Panc1 (cell line): ENCODE measurements at regions not wholly inside any gene's neighbourhood (a gene's known extent, or its start where the extent isn't known, plus 50 kb on each side); places are given as distances from the start of the nearest gene placed in this dataset.

Experiments
- ATAC-seq: fragments of 200-7000 bp; cut with Tn5 transposase; 2 replicates; pipeline ENCODE4 v1.9.1; 2020; ENCODE audit warnings: mild to moderate bottlenecking, moderate library complexity
- BruUV-seq: library from RNA; stranded (reverse); fragments of 400-500 nt; replicated peaks from 2 replicates; lab custom pipeline; 2021; lab: Mats Ljungman, UMichigan
- CTCF ChIA-PET: fragments of 300-600 bp; sonication (Branson Sonifier 250); formaldehyde crosslinking; loops from one replicate; lab custom pipeline; 2022; ENCODE audit warnings: antibody characterized with exemption; lab: Charles Lee
- POLR2A ChIA-PET: fragments of 300-600 bp; sonication (Branson Sonifier 250); formaldehyde crosslinking; loops from one replicate; lab custom pipeline; 2022; ENCODE audit warnings: antibody characterized with exemption; lab: Charles Lee
- DNase-seq: peaks from one replicate; pipeline ENCODE4 v3.0.0-alpha.2; 2010; ENCODE audit warnings: low read depth, low spot score
- H3K27ac ChIP-seq: 2 replicates; pipeline ENCODE4 v1.5.1; 2011; ENCODE audit warnings: mild to moderate bottlenecking, low read length, inconsistent platforms
- H3K27me3 ChIP-seq: fragments of 200-500 bp; sonication (Bioruptor generic); 2 replicates; pipeline ENCODE4 v1.6.0; 2014; ENCODE audit warnings: low read length, inconsistent platforms; ENCODE audit not compliant: control insufficient read depth, insufficient read depth
- H3K36me3 ChIP-seq: fragments of 200-500 bp; sonication (Bioruptor generic); 2 replicates; pipeline ENCODE4 v1.5.1; 2014; ENCODE audit warnings: inconsistent platforms, mild to moderate bottlenecking, low read length, moderate library complexity; ENCODE audit not compliant: control insufficient read depth, insufficient read depth
- H3K4me1 ChIP-seq: 2 replicates; pipeline ENCODE4 v1.5.1; 2011; ENCODE audit warnings: inconsistent platforms, mild to moderate bottlenecking, low read length, moderate library complexity; ENCODE audit not compliant: control insufficient read depth, insufficient read depth
- H3K4me3 ChIP-seq, 2 experiments: 2 replicates each; pipeline ENCODE4 v1.5.1; 2011 to 2012; ENCODE audit warnings: low read depth in 2 of 2, low read length in 2 of 2, mild to moderate bottlenecking in 2 of 2, inconsistent platforms in 1 of 2, moderate library complexity in 1 of 2
- H3K9me3 ChIP-seq: fragments of 200-500 bp; sonication (Bioruptor generic); 2 replicates; pipeline ENCODE4 v1.5.1; 2014; ENCODE audit warnings: low read depth, mild to moderate bottlenecking, inconsistent platforms, low read length, moderate library complexity; ENCODE audit not compliant: control insufficient read depth, insufficient read depth
- POLR2AphosphoS5 ChIP-seq: IDR thresholded peaks from 2 replicates; pipeline ENCODE4 v1.6.1; 2012; ENCODE audit warnings: mild to moderate bottlenecking, low read depth, low read length, moderate library complexity
- SIN3A ChIP-seq: IDR thresholded peaks from 2 replicates; pipeline ENCODE4 v1.6.1; 2012; ENCODE audit warnings: low read depth, mild to moderate bottlenecking, low read length, moderate library complexity, borderline replicate concordance; ENCODE audit not compliant: insufficient read depth
- TCF7L2 ChIP-seq: IDR thresholded peaks from 2 replicates; pipeline ENCODE4 v1.6.1; 2011; ENCODE audit warnings: mild to moderate bottlenecking, low read depth, low read length, inconsistent platforms
- in situ Hi-C: cut with HindIII; loops from 2 replicates; pipeline ENCODE4 v1.10.0; 2016; ENCODE audit warnings: low sequenced_read_pairs, low pct_unique_long_range_greater_than_20kb
- intact Hi-C: fragments of 100-400 bp; cut with micrococcal nuclease; formaldehyde crosslinking; loops from one replicate; pipeline ENCODE4 v1.10.0; 2022; ENCODE audit not compliant: unreplicated experiment
- TF ChIP-seq, protein P1 (sequence below): fragments of 450-650 bp; IDR thresholded peaks from 2 replicates; pipeline ENCODE4 v1.5.1; 2017; ENCODE audit warnings: mild to moderate bottlenecking
- TF ChIP-seq, protein P2 (sequence below), 2 experiments: IDR thresholded peaks; 2 replicates each; pipeline ENCODE4 v1.6.1; 2011 to 2012; ENCODE audit warnings: low read depth in 2 of 2, control low read depth in 1 of 2, low read length in 1 of 2, mild to moderate bottlenecking in 1 of 2, moderate library complexity in 1 of 2; ENCODE audit not compliant: insufficient read depth in 1 of 2

DNA sequence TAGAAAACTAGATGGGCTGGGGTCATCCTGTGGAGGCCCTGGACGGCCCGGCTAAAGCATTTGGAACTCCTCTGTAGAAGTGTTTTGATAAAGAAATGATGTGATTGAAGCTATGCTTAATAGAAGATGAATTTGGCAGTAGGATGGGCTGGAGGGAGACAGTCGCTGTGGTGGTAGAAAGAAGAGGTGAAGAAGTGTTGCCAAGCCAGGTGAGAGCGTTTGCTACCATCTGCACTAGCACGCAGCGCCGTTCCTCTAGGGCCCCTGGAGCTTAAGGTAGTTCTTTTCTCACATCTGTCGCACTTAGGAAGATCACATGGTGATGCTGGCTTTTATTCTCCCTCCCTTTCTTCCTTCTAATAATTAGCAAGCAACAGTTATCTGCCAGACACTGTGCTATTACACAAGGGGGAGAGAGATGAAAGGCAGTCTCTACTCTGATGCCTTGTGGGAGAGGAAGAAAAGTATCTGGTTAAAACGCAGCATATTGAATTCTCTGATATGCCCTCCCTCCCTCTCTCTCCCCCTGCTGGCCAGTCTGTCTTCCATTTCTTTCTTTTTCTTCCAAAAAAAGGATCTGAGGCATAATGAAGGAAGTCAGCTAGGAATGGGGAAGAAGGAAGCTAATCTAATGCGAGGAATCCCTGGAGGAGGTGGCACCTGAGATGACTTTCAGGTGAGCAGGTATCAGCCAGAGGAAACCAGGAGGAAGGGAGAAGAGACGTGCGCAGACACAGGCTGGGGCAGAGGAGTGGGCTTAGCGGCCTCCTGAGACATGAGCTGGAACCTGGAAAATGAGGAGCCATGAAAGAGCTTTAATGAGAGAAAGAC lies 162.3 kb upstream of the KLF14 start:
- intact Hi-C loops (loop anchor here (2.0 to 5.0 kb wide), 3 partner anchors 46 to 145 kb away; no protein-coding TSS in a partner anchor), in situ Hi-C loops (no loop called here)
- peak overlapping the region in 1 of 2 experiments; percentile 25; a peak in 2 of 4 replicates for H3K4me3 ChIP-seq
- H3K4me1 ChIP-seq: peaks cover 97% of the 10 kb centered on the region
- peak; percentile 72 for DNase-seq
- ChIA-PET CTCF (interaction anchor here (1.2 to 2.4 kb wide), 13 partner anchors 9 to 144 kb away, joined by 3 to 17 read pairs (median 5); no protein-coding TSS in a partner anchor), POLR2A (interaction anchor here (0.5 to 0.9 kb wide), 3 partner anchors 10 to 43 kb away, joined by 3 to 6 read pairs (median 3); no protein-coding TSS in a partner anchor)
- no peaks in the 10 kb centered on the region for H3K27me3 ChIP-seq
- no peaks in the 10 kb centered on the region for H3K9me3 ChIP-seq
- TF ChIP-seq SIN3A: no peak
- peak; percentile 42; the same call in 1 of the 2 replicates for TF ChIP-seq TCF7L2
- BruUV-seq: no TSS peak
- peak overlapping the region; percentile 100 for H3K27ac ChIP-seq
- ATAC-seq: no peak
- H3K36me3 ChIP-seq: peaks cover 4% of the 10 kb centered on the region; the same call in 1 of the 2 replicates

DNA sequence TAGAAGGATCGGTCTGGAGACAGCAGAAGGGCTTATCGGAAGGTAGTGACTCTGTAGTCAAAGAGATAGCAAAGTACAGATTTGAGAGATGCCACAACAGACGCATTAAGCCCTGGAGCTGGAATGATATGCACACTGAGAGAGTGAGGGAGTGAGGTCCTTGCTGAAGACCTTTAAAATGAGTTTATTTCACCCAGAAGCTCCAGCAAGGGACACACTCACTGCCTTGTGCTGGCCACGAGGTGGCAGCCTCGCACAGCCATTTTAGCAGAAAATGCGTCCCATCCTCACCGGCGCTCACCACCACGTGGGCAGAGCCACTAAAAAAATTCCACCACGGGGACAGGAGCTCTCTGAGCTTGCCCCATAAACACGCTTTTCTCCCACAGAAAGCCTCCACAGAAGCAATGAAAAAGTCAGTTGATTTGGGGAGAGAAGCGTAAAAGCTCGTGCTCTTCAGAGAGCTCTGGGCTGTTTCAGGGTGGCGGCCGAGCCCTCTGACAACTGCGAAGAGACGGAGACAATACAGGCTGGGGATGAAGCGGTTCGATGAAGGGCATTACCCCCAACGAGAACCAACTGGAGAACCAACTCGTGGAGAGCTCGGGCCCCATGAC lies 163.0 kb upstream of the KLF14 start:
- no TSS peak for BruUV-seq
- H3K27ac ChIP-seq: peak overlapping the region; percentile 100
- peaks cover 6% of the 10 kb centered on the region; the same call in 1 of the 2 replicates for H3K36me3 ChIP-seq

More for the DNA sequence above, 163.0 kb upstream of the KLF14 start:
- H3K4me1 ChIP-seq: peaks cover 98% of the 10 kb centered on the region
- no peaks in the 10 kb centered on the region for H3K27me3 ChIP-seq
- TF ChIP-seq, protein P1, sequence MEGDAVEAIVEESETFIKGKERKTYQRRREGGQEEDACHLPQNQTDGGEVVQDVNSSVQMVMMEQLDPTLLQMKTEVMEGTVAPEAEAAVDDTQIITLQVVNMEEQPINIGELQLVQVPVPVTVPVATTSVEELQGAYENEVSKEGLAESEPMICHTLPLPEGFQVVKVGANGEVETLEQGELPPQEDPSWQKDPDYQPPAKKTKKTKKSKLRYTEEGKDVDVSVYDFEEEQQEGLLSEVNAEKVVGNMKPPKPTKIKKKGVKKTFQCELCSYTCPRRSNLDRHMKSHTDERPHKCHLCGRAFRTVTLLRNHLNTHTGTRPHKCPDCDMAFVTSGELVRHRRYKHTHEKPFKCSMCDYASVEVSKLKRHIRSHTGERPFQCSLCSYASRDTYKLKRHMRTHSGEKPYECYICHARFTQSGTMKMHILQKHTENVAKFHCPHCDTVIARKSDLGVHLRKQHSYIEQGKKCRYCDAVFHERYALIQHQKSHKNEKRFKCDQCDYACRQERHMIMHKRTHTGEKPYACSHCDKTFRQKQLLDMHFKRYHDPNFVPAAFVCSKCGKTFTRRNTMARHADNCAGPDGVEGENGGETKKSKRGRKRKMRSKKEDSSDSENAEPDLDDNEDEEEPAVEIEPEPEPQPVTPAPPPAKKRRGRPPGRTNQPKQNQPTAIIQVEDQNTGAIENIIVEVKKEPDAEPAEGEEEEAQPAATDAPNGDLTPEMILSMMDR: peak; percentile 86
- TF ChIP-seq SIN3A: no peak
- peak; percentile 47; the same call in 1 of the 2 replicates for TF ChIP-seq TCF7L2
- TF ChIP-seq, protein P2, sequence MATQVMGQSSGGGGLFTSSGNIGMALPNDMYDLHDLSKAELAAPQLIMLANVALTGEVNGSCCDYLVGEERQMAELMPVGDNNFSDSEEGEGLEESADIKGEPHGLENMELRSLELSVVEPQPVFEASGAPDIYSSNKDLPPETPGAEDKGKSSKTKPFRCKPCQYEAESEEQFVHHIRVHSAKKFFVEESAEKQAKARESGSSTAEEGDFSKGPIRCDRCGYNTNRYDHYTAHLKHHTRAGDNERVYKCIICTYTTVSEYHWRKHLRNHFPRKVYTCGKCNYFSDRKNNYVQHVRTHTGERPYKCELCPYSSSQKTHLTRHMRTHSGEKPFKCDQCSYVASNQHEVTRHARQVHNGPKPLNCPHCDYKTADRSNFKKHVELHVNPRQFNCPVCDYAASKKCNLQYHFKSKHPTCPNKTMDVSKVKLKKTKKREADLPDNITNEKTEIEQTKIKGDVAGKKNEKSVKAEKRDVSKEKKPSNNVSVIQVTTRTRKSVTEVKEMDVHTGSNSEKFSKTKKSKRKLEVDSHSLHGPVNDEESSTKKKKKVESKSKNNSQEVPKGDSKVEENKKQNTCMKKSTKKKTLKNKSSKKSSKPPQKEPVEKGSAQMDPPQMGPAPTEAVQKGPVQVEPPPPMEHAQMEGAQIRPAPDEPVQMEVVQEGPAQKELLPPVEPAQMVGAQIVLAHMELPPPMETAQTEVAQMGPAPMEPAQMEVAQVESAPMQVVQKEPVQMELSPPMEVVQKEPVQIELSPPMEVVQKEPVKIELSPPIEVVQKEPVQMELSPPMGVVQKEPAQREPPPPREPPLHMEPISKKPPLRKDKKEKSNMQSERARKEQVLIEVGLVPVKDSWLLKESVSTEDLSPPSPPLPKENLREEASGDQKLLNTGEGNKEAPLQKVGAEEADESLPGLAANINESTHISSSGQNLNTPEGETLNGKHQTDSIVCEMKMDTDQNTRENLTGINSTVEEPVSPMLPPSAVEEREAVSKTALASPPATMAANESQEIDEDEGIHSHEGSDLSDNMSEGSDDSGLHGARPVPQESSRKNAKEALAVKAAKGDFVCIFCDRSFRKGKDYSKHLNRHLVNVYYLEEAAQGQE (IDR thresholded peaks at IDR 0.05; ENCODE audit: insufficient read depth in 1 of 2, low read depth in 2 of 2, low read length in 1 of 2): no peak
- peak; percentile 50 for TF ChIP-seq POLR2AphosphoS5
- no peaks in the 10 kb centered on the region for H3K9me3 ChIP-seq
- ChIA-PET POLR2A (interaction anchor here (0.5 to 0.9 kb wide), 4 partner anchors 10 to 34 kb away, joined by 3 to 6 read pairs (median 4); no protein-coding TSS in a partner anchor), CTCF (interaction anchor here (0.5 to 2.4 kb wide), 18 partner anchors 8 to 165 kb away, joined by 3 to 17 read pairs (median 4); no protein-coding TSS in a partner anchor)
- DNase-seq (no peak), ATAC-seq (peak; percentile 39)
- intact Hi-C loops (loop anchor here (2.0 to 5.0 kb wide), 3 partner anchors 45 to 144 kb away; no protein-coding TSS in a partner anchor), in situ Hi-C loops (no loop called here)
- H3K4me3 ChIP-seq: peak overlapping the region; percentile 7 to 25; a peak in 2 of 4 replicates
